Lower lobe of right lung (tissue), 2 donors: ENCODE measurements at regions not wholly inside any gene's neighbourhood (a gene's known extent, or its start where the extent isn't known, plus 50 kb on each side); places are given as distances from the start of the nearest gene placed in this dataset.

Experiments
- ATAC-seq, 2 donors: fragments of 200-7000 bp; cut with Tn5 transposase; one replicate each; pipeline ENCODE4 v1.9.1; 2020 to 2022; ENCODE audit warnings: mild to moderate bottlenecking in 2 of 2, moderate library complexity in 2 of 2
- DNase-seq: peaks from one replicate; pipeline ENCODE4 v3.0.0-alpha.2; 2020
- H3K27ac ChIP-seq: fragments of 200-600 bp; one replicate; pipeline ENCODE4 v1.8.0; 2022
- H3K27me3 ChIP-seq: fragments of 200-600 bp; one replicate; pipeline ENCODE4 v1.8.0; 2022; ENCODE audit warnings: low read depth
- H3K36me3 ChIP-seq: fragments of 200-600 bp; one replicate; pipeline ENCODE4 v1.8.0; 2022; ENCODE audit warnings: mild to moderate bottlenecking
- H3K4me1 ChIP-seq: fragments of 200-600 bp; one replicate; pipeline ENCODE4 v1.8.0; 2022
- H3K4me3 ChIP-seq: fragments of 200-600 bp; one replicate; pipeline ENCODE4 v1.8.0; 2022; ENCODE audit warnings: mild to moderate bottlenecking
- H3K9me3 ChIP-seq: fragments of 200-600 bp; one replicate; pipeline ENCODE4 v1.8.0; 2022
- CTCF ChIP-seq: fragments of 200-600 bp; IDR thresholded peaks from one replicate; pipeline ENCODE4 v1.8.0; 2022; ENCODE audit warnings: antibody characterized with exemption, mild to moderate bottlenecking
- intact Hi-C: fragments of 100-400 bp; cut with DNase I; formaldehyde crosslinking; loops from one replicate; pipeline ENCODE4 v1.11.0; 2022
- donor health status: DM: no; HTN: yes; CAD: no; lungs with severe emphysema.

GRCh38 chr6:126540161-126540560, 200.2 kb downstream of the CENPW start:
- Histone ChIP-seq H3K4me1 (no peaks in the 10 kb centered on the region), H3K27me3 (no peaks in the 10 kb centered on the region), H3K36me3 (no peaks in the 10 kb centered on the region), H3K9me3 (no peaks in the 10 kb centered on the region), H3K4me3 (no peak overlapping the region), H3K27ac (no peak overlapping the region)
- intact Hi-C loops: no loop called here
- no peak for TF ChIP-seq CTCF
- no peak for ATAC-seq
- no peak for DNase-seq

- ATAC-seq (no peak), DNase-seq (no peak)
- no peak overlapping the region for H3K4me3 ChIP-seq
- H3K4me1 ChIP-seq: no peaks in the 10 kb centered on the region
- intact Hi-C loops: no loop called here
- no peaks in the 10 kb centered on the region for H3K27me3 ChIP-seq
- H3K27ac ChIP-seq: no peak overlapping the region
- TF ChIP-seq CTCF: no peak
- no peaks in the 10 kb centered on the region for H3K36me3 ChIP-seq
- no peaks in the 10 kb centered on the region for H3K9me3 ChIP-seq
Observed at GRCh38 chr6:126541806-126542491, 202.0 kb downstream of the CENPW start.

GRCh38 chr6:126546541-126547120, 206.7 kb downstream of the CENPW start:
- intact Hi-C loops: no loop called here
- DNase-seq: no peak
- no peak for ATAC-seq

GRCh38 chr6:126548300-126548699, 208.4 kb downstream of the CENPW start:
- ATAC-seq (no peak), DNase-seq (no peak)
- H3K4me1 ChIP-seq: no peaks in the 10 kb centered on the region
- H3K36me3 ChIP-seq: no peaks in the 10 kb centered on the region
- no peak for TF ChIP-seq CTCF
- no peak overlapping the region for H3K4me3 ChIP-seq
- H3K27me3 ChIP-seq: no peaks in the 10 kb centered on the region
- H3K9me3 ChIP-seq: no peaks in the 10 kb centered on the region
- intact Hi-C loops: no loop called here
- no peak overlapping the region for H3K27ac ChIP-seq

More at GRCh38 chr6:126546541-126547120, 206.7 kb downstream of the CENPW start:
- H3K4me1 ChIP-seq: no peaks in the 10 kb centered on the region
- no peak for TF ChIP-seq CTCF
- H3K4me3 ChIP-seq: no peak overlapping the region
- no peaks in the 10 kb centered on the region for H3K27me3 ChIP-seq
- H3K36me3 ChIP-seq: no peaks in the 10 kb centered on the region
- H3K9me3 ChIP-seq: no peaks in the 10 kb centered on the region
- no peak overlapping the region for H3K27ac ChIP-seq

GRCh38 chr6:126550323-126550722, 210.4 kb downstream of the CENPW start:
- DNase-seq (no peak), ATAC-seq (peak in 1 of 2 donors; percentile 37)
- intact Hi-C loops: no loop called here
- H3K36me3 ChIP-seq: no peaks in the 10 kb centered on the region
- H3K4me1 ChIP-seq: no peaks in the 10 kb centered on the region
- H3K27ac ChIP-seq: no peak overlapping the region
- no peaks in the 10 kb centered on the region for H3K9me3 ChIP-seq
- no peak overlapping the region for H3K4me3 ChIP-seq
- no peak for TF ChIP-seq CTCF
- H3K27me3 ChIP-seq: no peaks in the 10 kb centered on the region
